Stimulated activated CD8-positive, alpha-beta memory T cell treated with anti-CD3 and anti-CD28 coated beads, Interleukin-7, amount 100 ng/mL, for 1 hour (primary cell): ENCODE measurements at regions not wholly inside any gene's neighbourhood (a gene's known extent, or its start where the extent isn't known, plus 50 kb on each side); places are given as distances from the start of the nearest gene placed in this dataset.

Experiments
- DNase-seq, 2 donors: peaks; one replicate each; pipeline ENCODE4 v3.0.0-alpha.2; 2020; ENCODE audit warnings: low read depth in 2 of 2

GRCh38 chr2:17306219-17306618, 212.0 kb downstream of the RAD51AP2 start:
- no peak for DNase-seq

GRCh38 chr2:17303521-17303920, 214.7 kb downstream of the RAD51AP2 start:
- no peak for DNase-seq

GRCh38 chr2:17303054-17303453, 215.2 kb downstream of the RAD51AP2 start:
- DNase-seq: no peak

GRCh38 chr2:17302281-17302680, 216.0 kb downstream of the RAD51AP2 start:
- DNase-seq: no peak

- no peak for DNase-seq
Observed at GRCh38 chr2:17301437-17301836, 216.8 kb downstream of the RAD51AP2 start.

- DNase-seq: no peak
Observed at GRCh38 chr2:17299891-17300540, 218.2 kb downstream of the RAD51AP2 start.

GRCh38 chr2:17298453-17298852, 219.8 kb downstream of the RAD51AP2 start:
- DNase-seq: no peak

GRCh38 chr2:17296686-17297085, 221.6 kb downstream of the RAD51AP2 start:
- DNase-seq: no peak

- no peak for DNase-seq
Observed at GRCh38 chr2:17289669-17290068, 228.6 kb downstream of the RAD51AP2 start.

- no peak for DNase-seq
Observed at GRCh38 chr2:17287183-17287582, 231.1 kb downstream of the RAD51AP2 start.

- DNase-seq: no peak
Observed at GRCh38 chr2:17282826-17283225, 235.4 kb downstream of the RAD51AP2 start.

GRCh38 chr2:17282245-17282644, 236.0 kb downstream of the RAD51AP2 start:
- DNase-seq: no peak

- no peak for DNase-seq
Observed at GRCh38 chr2:17276220-17276619, 242.0 kb downstream of the RAD51AP2 start.

GRCh38 chr2:17272652-17273525, 245.4 kb downstream of the RAD51AP2 start:
- no peak for DNase-seq

GRCh38 chr2:17272170-17272569, 246.1 kb downstream of the RAD51AP2 start:
- no peak for DNase-seq

GRCh38 chr2:17271416-17271815, 246.8 kb downstream of the RAD51AP2 start:
- no peak for DNase-seq

- DNase-seq: no peak
Observed at GRCh38 chr2:17270894-17271293, 247.3 kb downstream of the RAD51AP2 start.

- DNase-seq: no peak
Observed at GRCh38 chr2:17263570-17263968, 254.7 kb downstream of the RAD51AP2 start.

- DNase-seq: no peak
Observed at GRCh38 chr2:17262854-17263569, 255.2 kb downstream of the RAD51AP2 start.

- no peak for DNase-seq
Observed at GRCh38 chr2:17259613-17260012, 258.6 kb downstream of the RAD51AP2 start.

GRCh38 chr2:17258861-17259260, 259.4 kb downstream of the RAD51AP2 start:
- DNase-seq: no peak

- no peak for DNase-seq
Observed at GRCh38 chr2:17257189-17257909, 260.9 kb downstream of the RAD51AP2 start.
